Mammary epithelial cell (primary cell): ENCODE measurements at regions not wholly inside any gene's neighbourhood (a gene's known extent, or its start where the extent isn't known, plus 50 kb on each side); places are given as distances from the start of the nearest gene placed in this dataset.

Experiments
- EZH2 ChIP-seq: IDR thresholded peaks from 2 replicates; pipeline ENCODE4 v1.6.1; 2012; ENCODE audit warnings: low read length, inconsistent platforms, borderline replicate concordance
- TF ChIP-seq, protein P1 (sequence below), 2 donors: IDR thresholded peaks in 1 of 2; conservative IDR thresholded peaks in 1 of 2; 2 replicates each; pipeline ENCODE4 v1.5.1; 2011 to 2012; ENCODE audit warnings: inconsistent platforms in 2 of 2, low read length in 2 of 2, mild to moderate bottlenecking in 2 of 2, control low read depth in 1 of 2, low read depth in 1 of 2; ENCODE audit not compliant: insufficient read depth in 1 of 2; ENCODE audit errors: extremely low read depth in 1 of 2

DNA sequence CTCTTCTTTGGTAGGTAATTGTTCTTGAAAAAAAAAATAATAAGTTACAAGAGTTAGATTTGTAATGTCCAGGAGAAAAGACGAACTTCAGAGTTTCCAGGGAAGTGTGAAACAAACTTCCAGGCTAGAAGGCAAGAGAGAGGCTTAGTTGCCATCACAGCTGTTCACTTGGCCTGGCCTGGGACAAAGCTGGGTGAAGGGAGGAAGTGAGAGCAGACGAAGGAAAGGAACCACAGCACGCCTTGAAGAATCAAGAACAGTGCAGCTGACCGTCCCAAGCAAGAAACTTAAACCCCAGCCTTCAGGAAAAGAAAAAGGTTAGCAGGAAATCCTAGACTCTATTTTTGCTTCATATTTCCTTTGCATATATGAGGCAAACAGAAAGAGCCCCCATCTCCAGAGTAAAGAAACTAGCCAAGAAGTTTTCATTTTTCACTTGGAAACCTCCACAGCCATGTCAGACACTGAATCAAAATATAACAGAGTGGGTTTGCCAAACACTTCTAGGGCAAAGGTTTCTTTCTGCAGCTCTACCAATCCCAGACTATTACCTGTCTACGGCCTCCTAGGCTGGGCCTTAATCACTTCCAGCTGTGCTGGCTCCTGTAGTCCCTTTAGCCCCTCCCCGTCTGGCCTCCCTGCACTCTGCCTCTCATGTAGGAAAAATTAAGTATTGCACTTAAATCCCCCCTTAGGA lies 209.6 kb downstream of the SPATA18 start:
- TF ChIP-seq, protein P1, sequence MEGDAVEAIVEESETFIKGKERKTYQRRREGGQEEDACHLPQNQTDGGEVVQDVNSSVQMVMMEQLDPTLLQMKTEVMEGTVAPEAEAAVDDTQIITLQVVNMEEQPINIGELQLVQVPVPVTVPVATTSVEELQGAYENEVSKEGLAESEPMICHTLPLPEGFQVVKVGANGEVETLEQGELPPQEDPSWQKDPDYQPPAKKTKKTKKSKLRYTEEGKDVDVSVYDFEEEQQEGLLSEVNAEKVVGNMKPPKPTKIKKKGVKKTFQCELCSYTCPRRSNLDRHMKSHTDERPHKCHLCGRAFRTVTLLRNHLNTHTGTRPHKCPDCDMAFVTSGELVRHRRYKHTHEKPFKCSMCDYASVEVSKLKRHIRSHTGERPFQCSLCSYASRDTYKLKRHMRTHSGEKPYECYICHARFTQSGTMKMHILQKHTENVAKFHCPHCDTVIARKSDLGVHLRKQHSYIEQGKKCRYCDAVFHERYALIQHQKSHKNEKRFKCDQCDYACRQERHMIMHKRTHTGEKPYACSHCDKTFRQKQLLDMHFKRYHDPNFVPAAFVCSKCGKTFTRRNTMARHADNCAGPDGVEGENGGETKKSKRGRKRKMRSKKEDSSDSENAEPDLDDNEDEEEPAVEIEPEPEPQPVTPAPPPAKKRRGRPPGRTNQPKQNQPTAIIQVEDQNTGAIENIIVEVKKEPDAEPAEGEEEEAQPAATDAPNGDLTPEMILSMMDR (conservative IDR thresholded peaks at IDR 0.05 in 1 of 2, IDR thresholded peaks at IDR 0.05 in 1 of 2; ENCODE audit: extremely low read depth in 1 of 2, insufficient read depth in 1 of 2, low read depth in 1 of 2, low read length in 2 of 2) = no peak
- TF ChIP-seq EZH2 = no peak
